Peyer's patch (tissue), 4 donors: ENCODE measurements at regions not wholly inside any gene's neighbourhood (a gene's known extent, or its start where the extent isn't known, plus 50 kb on each side); places are given as distances from the start of the nearest gene placed in this dataset.

Experiments
- DNase-seq, 3 donors: peaks; one replicate each; pipeline ENCODE4 v3.0.0-alpha.2; 2017 to 2019
- H3K27ac ChIP-seq, 4 donors: fragments of 200-600 bp; sonication (generic); one replicate each; pipeline ENCODE4 v1.5.1; 2016 to 2019
- H3K27me3 ChIP-seq, 2 donors: fragments of 200-600 bp; sonication (generic); one replicate each; pipeline ENCODE4 v1.5.1; 2019
- H3K36me3 ChIP-seq, 3 donors: fragments of 200-600 bp; sonication (generic); one replicate each; pipeline ENCODE4 v1.5.1; 2016 to 2019
- H3K4me1 ChIP-seq, 4 donors: fragments of 200-600 bp; sonication (generic); one replicate each; pipeline ENCODE4 v1.5.1; 2016 to 2019
- H3K4me3 ChIP-seq, 4 donors: fragments of 200-600 bp; sonication (generic); 1 replicate in 3 of 4; 2 replicates in 1 of 4; pipeline ENCODE4 v1.5.1; 2016 to 2019; ENCODE audit warnings: mild to moderate bottlenecking in 1 of 4
- H3K9me3 ChIP-seq, 4 donors: fragments of 200-600 bp; sonication (generic); one replicate each; pipeline ENCODE4 v1.5.1; 2016 to 2019; ENCODE audit warnings: mild to moderate bottlenecking in 1 of 4
- POLR2A ChIP-seq, 2 donors: fragments of 450-650 bp; IDR thresholded peaks; one replicate each; pipeline ENCODE4 v1.5.1; 2017; ENCODE audit warnings: antibody characterized with exemption in 2 of 2, mild to moderate bottlenecking in 2 of 2, moderate library complexity in 2 of 2
- TF ChIP-seq, protein P1 (sequence below), 6 experiments: fragments of 450-650 bp in 4 of 6; fragments of 200-600 bp in 2 of 6; sonication (generic) in 1 of 6; IDR thresholded peaks; one replicate each; pipeline ENCODE4 v1.5.1; 2017 to 2019; ENCODE audit warnings: antibody characterized with exemption in 6 of 6, mild to moderate bottlenecking in 3 of 6, moderate library complexity in 1 of 6

DNA sequence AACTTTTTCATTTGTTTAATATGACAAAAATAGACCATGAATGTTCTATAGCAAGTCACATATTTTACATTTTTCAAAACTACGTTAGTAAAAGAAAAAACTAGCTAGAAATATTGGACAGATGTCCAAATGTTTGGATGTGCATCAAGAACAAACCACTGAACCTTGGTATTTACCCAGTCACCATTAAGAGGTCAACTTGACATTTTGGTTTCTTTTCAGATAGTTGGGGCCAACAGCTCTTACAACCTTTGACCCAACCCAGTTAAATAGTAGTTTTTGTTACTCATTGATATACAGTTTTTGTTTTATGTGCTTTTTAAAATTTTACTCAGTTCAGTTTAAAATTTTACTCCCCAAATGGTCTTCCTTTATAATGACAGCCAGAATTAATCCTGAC is 238.7 kb upstream of the TET2 start:
- TF ChIP-seq, protein P1, sequence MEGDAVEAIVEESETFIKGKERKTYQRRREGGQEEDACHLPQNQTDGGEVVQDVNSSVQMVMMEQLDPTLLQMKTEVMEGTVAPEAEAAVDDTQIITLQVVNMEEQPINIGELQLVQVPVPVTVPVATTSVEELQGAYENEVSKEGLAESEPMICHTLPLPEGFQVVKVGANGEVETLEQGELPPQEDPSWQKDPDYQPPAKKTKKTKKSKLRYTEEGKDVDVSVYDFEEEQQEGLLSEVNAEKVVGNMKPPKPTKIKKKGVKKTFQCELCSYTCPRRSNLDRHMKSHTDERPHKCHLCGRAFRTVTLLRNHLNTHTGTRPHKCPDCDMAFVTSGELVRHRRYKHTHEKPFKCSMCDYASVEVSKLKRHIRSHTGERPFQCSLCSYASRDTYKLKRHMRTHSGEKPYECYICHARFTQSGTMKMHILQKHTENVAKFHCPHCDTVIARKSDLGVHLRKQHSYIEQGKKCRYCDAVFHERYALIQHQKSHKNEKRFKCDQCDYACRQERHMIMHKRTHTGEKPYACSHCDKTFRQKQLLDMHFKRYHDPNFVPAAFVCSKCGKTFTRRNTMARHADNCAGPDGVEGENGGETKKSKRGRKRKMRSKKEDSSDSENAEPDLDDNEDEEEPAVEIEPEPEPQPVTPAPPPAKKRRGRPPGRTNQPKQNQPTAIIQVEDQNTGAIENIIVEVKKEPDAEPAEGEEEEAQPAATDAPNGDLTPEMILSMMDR (IDR thresholded peaks at IDR 0.05) = no peak
- TF ChIP-seq POLR2A (IDR thresholded peaks at IDR 0.05) = no peak
- no peak overlapping the region for H3K27ac ChIP-seq
- H3K27me3 ChIP-seq = no peaks in the 10 kb centered on the region
- no peak overlapping the region for H3K4me3 ChIP-seq
- H3K36me3 ChIP-seq = no peaks in the 10 kb centered on the region
- H3K9me3 ChIP-seq = no peaks in the 10 kb centered on the region
- no peak for DNase-seq
- H3K4me1 ChIP-seq = no peaks in the 10 kb centered on the region

DNA sequence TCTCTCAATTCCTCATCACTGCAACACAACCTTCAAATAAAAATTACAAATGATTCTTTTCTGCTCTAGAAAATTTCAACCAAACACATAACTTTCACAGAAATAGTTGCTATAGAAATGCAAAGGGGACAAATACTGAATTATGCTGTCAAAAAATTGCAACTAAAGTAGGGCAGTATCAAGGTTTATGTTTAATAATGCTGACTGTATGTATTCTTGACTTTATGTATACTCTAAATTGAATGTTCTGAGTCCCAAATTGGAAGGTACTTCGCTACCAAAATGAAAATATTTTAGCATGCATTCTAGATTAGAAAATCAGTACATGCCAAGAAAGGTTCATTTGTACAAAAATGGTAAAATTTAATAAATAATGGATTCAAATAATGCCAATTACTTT is 237.3 kb upstream of the TET2 start:
- Histone ChIP-seq H3K27ac (no peak overlapping the region), H3K9me3 (no peaks in the 10 kb centered on the region), H3K4me3 (no peak overlapping the region), H3K27me3 (no peaks in the 10 kb centered on the region), H3K36me3 (no peaks in the 10 kb centered on the region), H3K4me1 (no peaks in the 10 kb centered on the region)
- DNase-seq = no peak
- TF ChIP-seq, protein P1 (IDR thresholded peaks at IDR 0.05) = no peak
- no peak for TF ChIP-seq POLR2A (IDR thresholded peaks at IDR 0.05)

DNA sequence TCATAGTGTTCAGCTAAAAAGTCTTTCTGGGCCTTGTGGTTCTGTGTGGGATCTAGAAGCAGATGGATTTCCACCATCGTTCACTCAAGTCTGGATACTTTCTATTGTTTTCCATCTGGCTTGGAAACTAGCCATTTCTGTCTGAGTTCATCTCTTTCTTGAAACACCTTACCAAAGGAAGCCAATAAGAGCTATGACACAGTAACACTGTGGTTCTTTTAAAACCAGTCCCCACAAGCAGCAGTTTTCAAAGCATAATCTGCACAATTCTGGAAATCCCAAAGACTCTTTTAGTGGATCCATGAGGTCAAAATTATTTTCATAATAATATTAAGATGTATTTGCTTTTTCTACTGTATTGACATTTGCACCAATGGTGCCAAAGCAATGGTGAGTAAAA is 234.2 kb upstream of the TET2 start:
- Histone ChIP-seq H3K4me3 (no peak overlapping the region), H3K27me3 (no peaks in the 10 kb centered on the region), H3K27ac (no peak overlapping the region), H3K36me3 (no peaks in the 10 kb centered on the region), H3K9me3 (no peaks in the 10 kb centered on the region), H3K4me1 (no peaks in the 10 kb centered on the region)
- TF ChIP-seq, protein P1 (IDR thresholded peaks at IDR 0.05) = no peak
- no peak for TF ChIP-seq POLR2A (IDR thresholded peaks at IDR 0.05)
- no peak for DNase-seq

DNA sequence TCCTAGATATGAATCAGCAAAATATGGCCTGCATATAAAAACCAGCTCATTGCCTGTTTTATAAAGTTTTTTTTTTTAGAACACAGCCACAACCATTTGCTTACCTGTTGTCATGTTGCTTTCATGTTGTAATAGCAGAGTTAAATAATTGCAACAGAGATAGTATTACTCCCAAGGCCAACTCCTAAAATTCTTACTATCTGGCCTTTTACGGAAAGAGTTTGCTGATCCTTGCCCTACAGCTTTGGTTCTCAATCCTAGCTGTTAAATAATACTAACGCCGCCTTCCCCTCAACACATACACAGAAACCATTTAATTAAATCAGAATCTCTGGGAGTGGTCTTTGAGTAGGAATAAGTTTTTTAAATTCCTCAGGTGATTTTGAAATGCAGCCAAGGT is 231.3 kb upstream of the TET2 start:
- H3K9me3 ChIP-seq = no peaks in the 10 kb centered on the region
- TF ChIP-seq POLR2A (IDR thresholded peaks at IDR 0.05) = no peak
- TF ChIP-seq, protein P1 (IDR thresholded peaks at IDR 0.05) = no peak
- no peaks in the 10 kb centered on the region for H3K36me3 ChIP-seq
- no peak overlapping the region for H3K27ac ChIP-seq
- no peak overlapping the region for H3K4me3 ChIP-seq
- H3K4me1 ChIP-seq = no peaks in the 10 kb centered on the region
- DNase-seq = no peak
- H3K27me3 ChIP-seq = no peaks in the 10 kb centered on the region

DNA sequence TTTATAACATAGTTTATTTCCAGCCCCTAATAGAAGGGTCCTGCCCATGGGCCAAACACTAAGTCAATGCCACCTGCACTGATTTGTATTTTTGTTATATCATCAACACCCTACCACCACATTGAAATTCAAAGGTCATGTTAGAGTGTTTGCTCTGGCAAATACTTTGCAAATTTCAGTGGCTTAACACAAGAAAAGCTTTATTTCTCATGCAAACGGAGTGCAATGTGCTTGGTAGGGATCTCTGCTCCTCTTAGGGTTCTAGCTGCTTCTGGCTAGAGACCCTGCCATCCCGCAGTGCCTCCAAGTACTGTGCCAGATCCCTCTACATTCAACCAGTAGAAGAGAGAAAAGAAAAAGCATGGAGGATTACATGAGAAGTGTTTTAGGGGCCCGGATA is 230.8 kb upstream of the TET2 start:
- no peaks in the 10 kb centered on the region for H3K27me3 ChIP-seq
- H3K36me3 ChIP-seq = no peaks in the 10 kb centered on the region
- DNase-seq = no peak
- H3K4me3 ChIP-seq = no peak overlapping the region
- no peaks in the 10 kb centered on the region for H3K4me1 ChIP-seq
- no peak for TF ChIP-seq POLR2A (IDR thresholded peaks at IDR 0.05)
- TF ChIP-seq, protein P1 (IDR thresholded peaks at IDR 0.05) = no peak
- no peaks in the 10 kb centered on the region for H3K9me3 ChIP-seq
- no peak overlapping the region for H3K27ac ChIP-seq

DNA sequence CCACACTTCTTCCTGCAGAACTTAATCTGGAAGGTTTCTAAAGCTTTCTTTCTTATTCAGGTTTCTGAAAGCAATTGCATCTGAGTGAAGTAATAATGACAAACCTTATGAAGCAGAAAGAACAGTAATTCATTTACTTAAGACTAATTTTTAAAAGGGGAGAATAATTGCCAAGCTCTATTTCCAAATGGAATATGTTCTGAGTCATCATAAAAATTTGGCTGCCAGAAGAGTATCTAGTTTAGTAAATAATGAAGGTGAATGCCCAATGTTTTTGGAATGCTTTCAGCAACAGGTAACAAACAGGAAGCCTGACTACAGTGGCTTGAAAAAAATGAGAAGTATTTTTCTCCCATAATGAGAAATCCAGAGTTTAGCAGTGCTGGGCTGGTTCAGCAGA is 227.3 kb upstream of the TET2 start:
- Histone ChIP-seq H3K4me3 (no peak overlapping the region), H3K27me3 (no peaks in the 10 kb centered on the region), H3K4me1 (no peaks in the 10 kb centered on the region), H3K9me3 (no peaks in the 10 kb centered on the region), H3K27ac (no peak overlapping the region), H3K36me3 (no peaks in the 10 kb centered on the region)
- DNase-seq = no peak
- TF ChIP-seq, protein P1 (IDR thresholded peaks at IDR 0.05) = no peak
- TF ChIP-seq POLR2A (IDR thresholded peaks at IDR 0.05) = no peak
